HCT116 (cell line): ENCODE measurements at regions not wholly inside any gene's neighbourhood (a gene's known extent, or its start where the extent isn't known, plus 50 kb on each side); places are given as distances from the start of the nearest gene placed in this dataset.

ENCODE experiments used
- ATAC-seq: fragments of 200-7000 bp; cut with Tn5 transposase; 2 replicates; pipeline ENCODE4 v1.9.1; 2020; ENCODE audit warnings: mild to moderate bottlenecking, moderate library complexity
- BruUV-seq: library from RNA; stranded (reverse); fragments of 400-500 nt; replicated peaks from 2 replicates; lab custom pipeline; 2021; lab: Mats Ljungman, UMichigan
- CTCF ChIA-PET: fragments of 300-600 bp; sonication (Branson Sonifier 250); formaldehyde crosslinking; loops from one replicate; lab custom pipeline; 2021; ENCODE audit warnings: antibody characterized with exemption; lab: Charles Lee
- POLR2A ChIA-PET: fragments of 300-600, 350-600 bp; sonication (Branson Sonifier 250); formaldehyde crosslinking; loops from one replicate; lab custom pipeline; 2021; ENCODE audit warnings: antibody characterized with exemption; lab: Charles Lee
- RAD21 ChIA-PET, 2 experiments: fragments of 300-600 bp; sonication (Branson Sonifier 250); formaldehyde crosslinking; loops; one replicate each; lab custom pipeline; 2023; ENCODE audit warnings: low total read pairs in 2 of 2; ENCODE audit not compliant: uncharacterized antibody in 2 of 2, unreplicated experiment in 2 of 2, low non-redundant PET in 1 of 2; lab: Charles Lee
- DNase-seq: peaks from one replicate; pipeline ENCODE4 v3.0.0-alpha.2; 2010; ENCODE audit warnings: low read depth, low spot score
- H2AFZ ChIP-seq: fragments of 200-600 bp; shearing (Covaris generic), sonication (generic); 2 replicates; pipeline ENCODE4 v1.6.1; 2017; ENCODE audit warnings: low read depth, mixed run types, mixed read lengths, antibody characterized with exemption, low read length; ENCODE audit not compliant: poor library complexity, severe bottlenecking
- H3K27ac ChIP-seq: 2 replicates; pipeline ENCODE4 v1.5.1; 2012; ENCODE audit warnings: low read depth, low read length
- H3K27me3 ChIP-seq: fragments of 200-600 bp; sonication (generic); 2 replicates; pipeline ENCODE4 v1.6.1; 2016; ENCODE audit warnings: mixed run types, low read length, mixed read lengths; ENCODE audit not compliant: insufficient read depth
- H3K36me3 ChIP-seq, 2 experiments: fragments of 200-500 bp in 1 of 2; fragments of 200-600 bp in 1 of 2; sonication (Bioruptor generic) in 1 of 2; sonication (generic) in 1 of 2; 2 replicates each; pipeline versions ENCODE4 v1.5.1 to v1.6.1; 2014 to 2016; ENCODE audit warnings: low read length in 2 of 2, inconsistent platforms in 1 of 2, mixed read lengths in 1 of 2, mixed run types in 1 of 2; ENCODE audit not compliant: insufficient read depth in 2 of 2, control insufficient read depth in 1 of 2
- H3K4me1 ChIP-seq, 2 experiments: fragments of 200-600 bp in 1 of 2; sonication (generic) in 1 of 2; 2 replicates each; pipeline versions ENCODE4 v1.5.1 to v1.6.1; 2012 to 2017; ENCODE audit warnings: low read length in 2 of 2, inconsistent platforms in 1 of 2, mild to moderate bottlenecking in 1 of 2, mixed read lengths in 1 of 2, mixed run types in 1 of 2, moderate library complexity in 1 of 2; ENCODE audit not compliant: insufficient read depth in 2 of 2, control insufficient read depth in 1 of 2
- H3K4me2 ChIP-seq: fragments of 200-600 bp; sonication (generic); 2 replicates; pipeline ENCODE4 v1.6.1; 2017; ENCODE audit warnings: mixed run types, low read length, mixed read lengths
- H3K4me3 ChIP-seq, 2 experiments: fragments of 200-600 bp in 1 of 2; sonication (generic) in 1 of 2; replicated peaks in 1 of 2; 2 replicates each; pipeline ENCODE4 v1.5.1; 2011 to 2016; ENCODE audit warnings: low read length in 2 of 2, control low read depth in 1 of 2, low read depth in 1 of 2, mild to moderate bottlenecking in 1 of 2, mixed read lengths in 1 of 2, mixed run types in 1 of 2
- H3K79me2 ChIP-seq: fragments of 200-600 bp; sonication (generic); 2 replicates; pipeline ENCODE4 v1.6.1; 2017; ENCODE audit warnings: mild to moderate bottlenecking, mixed run types, low read length, moderate library complexity, mixed read lengths; ENCODE audit not compliant: insufficient read depth
- H3K9ac ChIP-seq: fragments of 200-600 bp; sonication (generic); 2 replicates; pipeline ENCODE4 v1.6.1; 2016; ENCODE audit warnings: low read length, mixed read lengths
- H3K9me2 ChIP-seq: fragments of 200-600 bp; sonication (generic), shearing (Covaris generic); 2 replicates; pipeline ENCODE4 v1.6.1; 2017; ENCODE audit warnings: mixed run types, mild to moderate bottlenecking, moderate library complexity; ENCODE audit not compliant: insufficient read depth
- H3K9me3 ChIP-seq, 2 experiments: fragments of 200-500 bp in 1 of 2; fragments of 200-600 bp in 1 of 2; sonication (Bioruptor generic) in 1 of 2; sonication (generic) in 1 of 2; 2 replicates each; pipeline ENCODE4 v1.6.1; 2014 to 2017; ENCODE audit warnings: low read length in 2 of 2, mixed read lengths in 2 of 2, inconsistent platforms in 1 of 2, low read depth in 1 of 2, mild to moderate bottlenecking in 1 of 2, mixed run types in 1 of 2, moderate library complexity in 1 of 2; ENCODE audit not compliant: control insufficient read depth in 1 of 2, insufficient read depth in 1 of 2
- H4K20me1 ChIP-seq: fragments of 200-600 bp; sonication (generic), shearing (Covaris generic); 2 replicates; pipeline ENCODE4 v1.6.1; 2017; ENCODE audit warnings: mixed run types, mild to moderate bottlenecking, moderate library complexity; ENCODE audit not compliant: insufficient read depth
- CBX3 ChIP-seq: IDR thresholded peaks from 2 replicates; pipeline ENCODE4 v1.6.1; 2012; ENCODE audit warnings: low read depth
- CEBPB ChIP-seq: IDR thresholded peaks from 2 replicates; pipeline ENCODE4 v1.6.1; 2012; ENCODE audit warnings: low read depth
- EZH2 ChIP-seq: fragments of 200-600 bp; sonication (generic); IDR thresholded peaks from 2 replicates; pipeline ENCODE4 v1.6.1; 2017; ENCODE audit warnings: antibody characterized with exemption, mixed run types
- EZH2phosphoT487 ChIP-seq: fragments of 200-600 bp; IDR thresholded peaks from 2 replicates; pipeline ENCODE4 v1.6.1; 2018; ENCODE audit warnings: antibody characterized with exemption, borderline replicate concordance
- JUND ChIP-seq: IDR thresholded peaks from 2 replicates; pipeline ENCODE4 v1.6.1; 2012
- SIN3A ChIP-seq: IDR thresholded peaks from 2 replicates; pipeline ENCODE4 v1.6.1; 2012; ENCODE audit warnings: low read depth
- SRF ChIP-seq: IDR thresholded peaks from 2 replicates; pipeline ENCODE4 v1.6.1; 2012; ENCODE audit warnings: low read depth
- YY1 ChIP-seq: IDR thresholded peaks from 2 replicates; pipeline ENCODE4 v1.6.1; 2011; ENCODE audit warnings: low read length, low read depth, moderate library complexity, mild to moderate bottlenecking; ENCODE audit not compliant: insufficient replicate concordance; ENCODE audit errors: extremely low read depth
- ZBTB33 ChIP-seq: IDR thresholded peaks from 2 replicates; pipeline ENCODE4 v1.6.1; 2011; ENCODE audit warnings: mild to moderate bottlenecking, low read length, moderate library complexity; ENCODE audit not compliant: insufficient replicate concordance; ENCODE audit errors: extremely low read depth
- ZFX ChIP-seq: fragments of 450-650 bp; IDR thresholded peaks from 2 replicates; pipeline ENCODE4 v1.6.1; 2017
- ZNF274 ChIP-seq: fragments of 200-500 bp; sonication (Bioruptor generic); IDR thresholded peaks from 2 replicates; pipeline ENCODE4 v1.6.1; 2014; ENCODE audit warnings: mild to moderate bottlenecking, low read depth, low read length, inconsistent platforms
- intact Hi-C: fragments of 100-400 bp; cut with micrococcal nuclease; formaldehyde crosslinking; loops from 2 replicates; pipeline ENCODE4 v1.10.0; 2022

- Histone ChIP-seq H3K4me3 (no peak overlapping the region), H3K9me3 (peaks cover 15 to 18% of the 10 kb centered on the region in 2 experiments; a peak in 2 of 4 replicates), H3K9me2 (no peaks in the 10 kb centered on the region), H3K27ac (no peak overlapping the region), H3K4me1 (no peaks in the 10 kb centered on the region), H3K4me2 (no peak overlapping the region), H4K20me1 (no peaks in the 10 kb centered on the region), H3K79me2 (no peaks in the 10 kb centered on the region), H3K36me3 (no peaks in the 10 kb centered on the region), H2AFZ (no peak overlapping the region), H3K27me3 (no peaks in the 10 kb centered on the region), H3K9ac (no peak overlapping the region)
- BruUV-seq, result no TSS peak
- RAD21 ChIA-PET, result no interaction called here
- POLR2A ChIA-PET, result no interaction called here
- CTCF ChIA-PET, result no interaction called here
- intact Hi-C loops, result no loop called here
- no peak for TF ChIP-seq CEBPB
- no peak for TF ChIP-seq YY1
- TF ChIP-seq ZBTB33, result no peak
- TF ChIP-seq ZNF274, result no peak
- TF ChIP-seq EZH2phosphoT487, result no peak
- TF ChIP-seq EZH2, result no peak
- no peak for TF ChIP-seq CBX3
- DNase-seq (no peak), ATAC-seq (no peak)
These were observed 1032.7 kb downstream of the ADGRL3 start for GRCh38 chr4:62232814-62233213.

DNA sequence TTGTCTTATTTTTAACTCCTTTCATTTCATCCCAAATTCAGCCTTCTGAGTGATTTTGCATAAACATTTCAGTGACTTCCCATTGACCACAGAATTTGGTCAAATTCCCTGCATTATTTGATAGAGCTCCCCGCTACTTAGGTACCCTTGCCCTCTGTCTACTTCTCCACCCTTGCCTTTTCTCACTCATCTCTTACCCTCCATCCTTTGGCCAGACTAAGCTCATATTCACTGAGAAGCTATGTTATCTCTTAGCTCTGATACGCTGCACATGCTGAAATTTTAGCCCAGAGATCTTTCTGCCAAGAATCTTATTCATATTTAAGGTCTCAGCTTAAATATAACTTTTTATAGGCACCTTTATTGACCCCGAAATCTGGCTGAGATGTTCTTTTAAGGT, 1031.9 kb downstream of the ADGRL3 start:
- no peaks in the 10 kb centered on the region for H3K79me2 ChIP-seq
- H3K4me1 ChIP-seq, result no peaks in the 10 kb centered on the region
- no peaks in the 10 kb centered on the region for H4K20me1 ChIP-seq
- ChIA-PET POLR2A (no interaction called here), CTCF (no interaction called here), RAD21 (no interaction called here)
- peaks cover 15 to 18% of the 10 kb centered on the region in 2 experiments; a peak in 2 of 4 replicates for H3K9me3 ChIP-seq
- DNase-seq (no peak), ATAC-seq (no peak)
- H3K4me3 ChIP-seq, result no peak overlapping the region
- no peak overlapping the region for H3K4me2 ChIP-seq
- H3K27me3 ChIP-seq, result no peaks in the 10 kb centered on the region
- no peaks in the 10 kb centered on the region for H3K9me2 ChIP-seq
- H3K36me3 ChIP-seq, result no peaks in the 10 kb centered on the region
- intact Hi-C loops, result no loop called here
- H3K27ac ChIP-seq, result no peak overlapping the region
- no TSS peak for BruUV-seq
- TF ChIP-seq JUND (no peak), EZH2 (no peak), SRF (no peak), SIN3A (no peak), ZFX (no peak)
- TF ChIP-seq, all 23 proteins: peak for 0
- no peak overlapping the region for H2AFZ ChIP-seq
- H3K9ac ChIP-seq, result no peak overlapping the region
